ENCODE measurements at regions not wholly inside any gene's neighbourhood (a gene's known extent, or its start where the extent isn't known, plus 50 kb on each side); places are given as distances from the start of the nearest gene placed in this dataset.
A peak's percentile ranks its signal among the peaks of the same experiment; 100 is the strongest.

DNA sequence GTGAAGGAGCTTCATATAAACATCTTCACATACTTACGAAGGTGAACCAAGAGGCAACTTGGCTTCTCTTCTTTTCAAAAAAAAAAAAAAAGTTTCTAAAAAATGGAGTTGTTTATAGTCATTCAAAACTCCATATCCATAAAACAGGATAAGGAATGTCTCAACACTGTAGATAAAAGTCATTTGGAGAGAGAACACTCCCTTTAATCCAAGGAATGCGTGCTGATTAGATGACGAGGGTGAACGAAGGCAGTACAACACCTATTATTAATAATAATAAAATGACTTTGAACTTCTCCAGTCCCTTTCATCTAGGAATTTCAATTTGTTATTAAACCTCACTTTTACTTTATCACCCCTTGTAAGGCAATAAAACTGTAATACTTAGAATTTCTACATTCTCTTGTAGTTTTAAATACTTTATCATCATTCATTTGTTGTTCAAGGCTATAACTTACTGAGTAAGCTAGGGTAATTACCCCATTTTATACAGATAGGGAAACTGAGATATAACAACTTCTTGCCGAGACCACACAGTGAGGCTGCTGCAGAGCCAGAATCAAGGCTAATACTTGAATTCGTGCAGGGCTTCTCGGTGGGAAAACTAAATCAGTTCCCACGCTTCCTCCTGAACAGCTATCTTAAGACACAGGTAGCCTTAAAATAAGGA lies 377.1 kb downstream of the EFNA5 start:
- DNase-seq (ENCODE audit: low spot score), result no peak

DNA sequence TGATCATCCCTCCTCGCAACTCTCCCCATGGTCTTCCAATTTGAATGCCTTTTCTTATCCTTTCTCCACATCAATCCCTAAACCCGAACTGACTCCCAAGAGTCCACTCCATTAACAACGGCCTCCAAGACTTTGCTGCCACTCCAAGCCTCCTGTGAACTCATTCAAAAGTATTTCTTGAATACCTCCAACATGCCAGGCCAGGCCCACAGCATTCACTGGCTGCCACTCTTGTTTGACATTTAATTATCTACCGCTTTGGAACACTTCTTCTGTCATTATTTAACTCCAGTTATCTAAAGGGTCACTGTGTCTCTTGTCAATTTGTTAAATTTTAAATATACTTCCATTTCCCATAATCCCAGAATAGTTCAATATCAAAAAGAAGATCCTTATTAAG lies 378.9 kb downstream of the EFNA5 start:
- no peak for DNase-seq (ENCODE audit: low spot score)

- DNase-seq (ENCODE audit: low spot score), result no peak
These were observed 379.8 kb downstream of the EFNA5 start for GRCh38 chr5:107290780-107291398.

- DNase-seq (ENCODE audit: low spot score), result peak; percentile 18
These were observed 381.6 kb downstream of the EFNA5 start for GRCh38 chr5:107289030-107289714.

DNA sequence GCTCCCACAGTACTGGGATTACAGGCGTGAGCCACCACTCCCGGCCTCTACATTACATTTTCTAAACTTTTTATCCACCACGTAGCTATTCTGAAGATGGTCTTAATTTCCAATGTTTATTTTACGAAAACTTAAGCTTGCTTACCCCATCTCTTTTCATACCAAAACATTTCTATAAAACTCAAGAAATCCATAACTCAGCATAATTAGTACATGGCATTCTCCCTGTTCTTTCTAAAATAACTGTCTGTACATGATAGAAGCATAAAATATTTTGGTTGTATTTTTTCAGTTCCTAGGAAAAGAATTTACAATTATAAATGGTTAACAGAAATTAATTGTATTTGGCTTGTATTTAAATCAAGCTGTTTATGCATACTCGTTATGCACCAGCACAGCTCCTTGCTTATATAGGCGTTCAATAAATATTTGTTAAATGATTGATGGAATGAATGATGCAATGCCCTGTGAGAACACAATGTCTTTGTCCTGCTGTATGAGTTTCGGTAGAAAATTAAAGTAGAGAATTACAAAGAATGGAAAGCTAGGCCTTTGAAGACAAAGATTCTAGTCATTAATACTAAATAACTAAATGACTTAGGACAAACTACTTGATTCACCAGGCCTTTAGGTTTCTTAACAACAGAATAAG lies 384.2 kb downstream of the EFNA5 start:
- no peak for DNase-seq (ENCODE audit: low spot score)

DNA sequence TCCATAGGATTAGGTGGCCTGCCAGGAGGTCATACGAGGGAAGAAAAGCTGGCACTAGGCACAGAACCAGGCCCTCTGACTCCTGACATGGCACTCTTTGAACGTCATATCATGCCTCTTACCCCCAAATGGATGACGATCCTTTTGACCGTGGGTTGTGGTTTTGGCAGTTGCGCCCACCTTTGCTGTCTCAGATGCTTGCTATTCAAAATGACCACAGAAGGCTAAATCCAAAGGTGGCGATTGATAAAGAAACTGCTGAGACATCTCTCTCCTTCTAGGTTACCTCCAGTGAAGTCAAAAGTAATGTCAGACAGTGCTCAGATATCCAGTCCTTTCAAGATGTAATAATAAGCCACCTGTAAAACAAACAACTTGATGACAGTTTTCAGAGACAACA lies 385.0 kb downstream of the EFNA5 start:
- no peak for DNase-seq (ENCODE audit: low spot score)

DNA sequence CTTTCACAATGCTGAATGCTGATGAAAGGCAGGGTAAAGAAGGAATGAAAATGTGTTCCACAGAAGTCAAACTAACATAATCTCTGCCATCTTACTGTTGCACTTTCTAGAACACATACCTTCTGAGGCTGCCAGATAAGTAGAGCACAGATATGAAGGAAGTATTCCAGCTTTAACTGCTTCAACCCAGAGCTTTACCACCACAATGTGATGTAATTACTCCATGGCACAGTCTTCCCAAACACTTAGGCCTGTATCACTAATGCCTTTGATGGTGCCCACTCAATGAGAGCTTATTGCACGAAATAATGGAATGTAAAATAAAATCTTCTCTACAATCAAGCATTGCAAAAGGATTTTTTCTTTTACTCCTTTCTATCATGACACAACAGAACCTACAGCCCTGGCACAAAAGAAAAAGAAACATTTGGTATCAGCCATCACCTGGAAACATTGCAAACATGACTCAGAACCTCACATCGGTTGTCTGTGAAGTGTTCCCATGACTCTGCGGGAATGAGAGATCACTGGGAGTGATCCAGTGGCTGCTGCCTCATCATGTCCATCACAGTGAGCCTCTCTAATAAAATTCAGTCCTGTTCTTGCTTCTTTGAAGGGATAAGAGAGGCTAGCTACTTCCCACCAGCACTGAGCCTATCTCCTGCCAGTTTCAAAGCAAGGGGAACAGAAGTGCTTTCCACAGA lies 385.8 kb downstream of the EFNA5 start:
- DNase-seq (ENCODE audit: low spot score), result no peak

DNA sequence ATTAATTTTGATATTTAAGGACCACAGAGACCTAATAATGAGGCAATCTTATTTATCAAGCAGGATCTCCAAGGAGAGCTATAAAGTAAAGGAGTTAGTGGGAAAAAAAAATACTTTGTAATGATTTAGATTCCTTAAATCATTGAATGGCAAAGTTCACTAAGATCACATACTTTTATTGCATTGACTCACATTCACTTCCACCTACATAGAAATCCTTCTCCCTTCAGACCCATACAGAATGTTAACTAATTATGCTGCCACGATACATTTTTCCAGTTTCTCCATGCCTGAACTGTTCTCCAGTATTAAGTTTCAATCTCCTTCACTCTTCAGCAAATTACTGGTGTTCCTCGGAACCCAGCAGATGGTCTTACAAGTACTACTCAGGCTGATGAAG lies 388.7 kb downstream of the EFNA5 start:
- DNase-seq (ENCODE audit: low spot score), result no peak

- DNase-seq (ENCODE audit: low spot score), result no peak
These were observed 392.0 kb downstream of the EFNA5 start for GRCh38 chr5:107278774-107279173.

DNA sequence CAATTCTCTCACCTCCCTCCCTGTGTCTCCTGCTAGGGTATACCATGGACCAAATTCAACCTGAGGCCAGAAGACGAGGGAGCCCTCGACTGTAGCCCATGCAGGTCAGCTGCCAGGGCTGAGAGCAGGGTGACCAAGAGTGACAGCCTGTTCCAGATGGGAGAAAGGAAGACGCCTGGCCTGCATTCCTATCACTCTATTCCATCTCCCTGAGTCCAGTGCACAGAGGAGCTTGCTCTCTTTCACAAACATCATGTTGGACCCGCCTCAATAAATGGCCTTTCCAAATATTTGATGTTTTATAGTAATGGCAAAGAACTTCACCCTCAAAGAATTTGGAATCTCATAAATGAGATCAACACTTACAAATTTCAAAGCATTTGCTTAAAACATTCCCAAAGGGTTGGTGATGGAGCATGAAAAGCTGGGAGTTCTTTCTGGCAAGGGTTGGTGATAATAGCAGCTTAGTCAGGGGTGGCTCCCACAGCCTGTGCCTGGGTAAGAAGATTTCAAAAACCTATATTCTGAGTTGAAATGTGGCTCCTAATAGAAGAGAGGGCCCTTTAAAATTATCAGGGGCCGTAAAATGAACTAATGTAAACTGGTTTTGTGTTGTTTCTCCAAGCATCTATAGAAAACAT lies 393.1 kb downstream of the EFNA5 start:
- DNase-seq (ENCODE audit: low spot score), result no peak

DNA sequence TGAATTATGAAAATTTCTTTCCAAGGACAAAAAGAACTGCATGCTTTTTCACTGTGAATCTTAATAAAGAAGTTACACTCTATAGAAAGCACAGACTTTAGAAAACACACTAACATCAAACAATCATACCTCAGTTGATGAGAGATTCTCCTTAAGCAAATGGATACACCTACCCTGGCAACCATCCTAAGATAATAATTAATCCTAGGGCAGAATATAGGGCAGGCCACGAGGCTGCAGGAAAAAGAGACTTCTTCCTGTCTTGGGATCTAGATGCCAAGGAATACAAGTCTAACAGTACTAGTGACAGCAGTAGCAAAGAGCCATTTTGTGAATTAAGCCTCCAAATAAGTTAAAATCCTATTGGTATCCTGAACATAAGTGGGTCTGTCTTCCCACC lies 395.4 kb downstream of the EFNA5 start:
- no peak for DNase-seq (ENCODE audit: low spot score)

DNA sequence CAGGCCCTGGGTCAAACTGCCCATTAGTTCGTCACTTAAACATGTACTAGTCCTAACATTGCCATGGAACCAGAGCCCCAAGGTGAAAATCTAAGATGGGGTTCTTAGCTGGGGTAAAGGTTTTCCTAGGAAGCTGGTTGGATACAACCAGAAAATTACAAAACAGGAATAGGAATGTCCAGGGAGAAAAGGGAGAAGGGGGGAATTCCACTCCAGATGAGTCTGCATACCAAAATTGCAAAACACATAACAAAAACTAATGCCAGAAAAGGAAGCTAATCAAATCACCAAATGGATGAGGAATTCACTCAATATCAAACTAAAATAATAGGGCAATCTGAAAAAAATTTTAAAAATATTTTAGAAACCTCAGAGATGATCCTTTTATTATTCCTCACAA lies 396.2 kb downstream of the EFNA5 start:
- no peak for DNase-seq (ENCODE audit: low spot score)

DNA sequence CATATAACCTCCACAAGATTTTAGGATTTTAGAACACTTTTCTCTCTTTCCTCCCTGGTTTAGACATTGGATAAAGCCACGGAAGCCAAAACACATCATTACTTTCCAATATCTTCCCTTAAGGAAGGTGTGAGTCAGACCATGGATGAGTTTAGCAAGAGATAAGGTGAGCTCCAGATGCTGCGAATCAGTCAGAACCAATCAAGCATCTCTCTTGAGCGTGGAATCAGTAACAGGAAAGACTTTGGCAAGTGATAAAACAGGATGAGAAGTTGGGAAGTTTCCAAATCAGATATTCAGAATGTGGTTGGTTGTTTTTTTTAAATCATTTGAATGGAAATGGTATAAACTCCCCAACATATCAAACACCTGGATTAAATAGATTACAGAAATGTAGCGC lies 397.8 kb downstream of the EFNA5 start:
- no peak for DNase-seq (ENCODE audit: low spot score)

GRCh38 chr5:107272509-107272908 lies 398.2 kb downstream of the EFNA5 start:
- no peak for DNase-seq (ENCODE audit: low spot score)

DNA sequence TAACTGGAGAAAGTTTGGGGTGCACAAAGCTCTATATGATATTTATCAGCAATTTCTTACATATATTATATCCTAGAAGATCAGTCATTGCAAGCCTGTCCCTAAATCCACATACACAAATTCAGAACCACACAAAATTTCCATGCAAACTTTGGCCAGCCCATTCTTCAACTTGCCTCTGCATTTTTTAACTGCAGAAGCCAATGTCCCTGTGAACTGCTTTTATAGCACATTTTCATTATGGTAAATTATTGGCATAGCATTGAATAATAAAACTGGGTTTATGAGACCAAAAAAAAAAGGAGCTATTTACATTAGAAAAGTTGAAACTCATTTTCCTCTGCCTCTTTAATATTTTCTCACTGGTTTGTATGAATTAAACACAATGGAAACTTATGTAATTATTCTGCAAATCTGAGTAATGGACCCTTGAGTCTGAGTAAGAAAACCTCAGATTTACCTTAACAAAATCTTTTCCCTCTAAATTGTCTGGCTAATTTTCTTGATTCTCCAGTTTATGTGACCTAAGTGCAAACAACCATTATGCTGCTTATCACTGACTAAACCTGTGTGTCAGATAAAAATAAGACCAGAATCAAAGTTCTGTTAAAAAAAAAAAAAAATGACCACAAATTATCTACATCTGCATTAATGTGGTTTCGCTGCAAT lies 398.9 kb downstream of the EFNA5 start:
- no peak for DNase-seq (ENCODE audit: low spot score)

GRCh38 chr5:107270561-107270960 lies 400.2 kb downstream of the EFNA5 start:
- DNase-seq (ENCODE audit: low spot score), result no peak

DNA sequence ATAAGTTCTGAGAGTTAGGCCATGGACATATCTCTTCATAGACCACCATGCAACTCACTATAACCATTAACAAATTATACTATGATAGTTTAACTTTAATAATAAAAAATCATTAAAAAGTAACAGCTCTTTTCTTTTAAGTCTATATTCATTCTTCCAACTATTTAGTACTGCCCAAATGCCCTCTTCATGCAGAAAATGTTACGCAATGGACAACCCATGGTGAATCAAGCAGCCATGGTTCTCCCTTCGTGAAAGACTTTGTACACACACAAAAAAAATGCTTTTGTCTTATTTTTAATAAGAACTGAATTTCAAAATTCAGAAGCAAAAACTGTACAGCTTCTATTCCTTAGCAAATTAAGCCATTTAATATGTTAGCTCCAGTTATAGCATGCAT lies 401.1 kb downstream of the EFNA5 start:
- no peak for DNase-seq (ENCODE audit: low spot score)

DNA sequence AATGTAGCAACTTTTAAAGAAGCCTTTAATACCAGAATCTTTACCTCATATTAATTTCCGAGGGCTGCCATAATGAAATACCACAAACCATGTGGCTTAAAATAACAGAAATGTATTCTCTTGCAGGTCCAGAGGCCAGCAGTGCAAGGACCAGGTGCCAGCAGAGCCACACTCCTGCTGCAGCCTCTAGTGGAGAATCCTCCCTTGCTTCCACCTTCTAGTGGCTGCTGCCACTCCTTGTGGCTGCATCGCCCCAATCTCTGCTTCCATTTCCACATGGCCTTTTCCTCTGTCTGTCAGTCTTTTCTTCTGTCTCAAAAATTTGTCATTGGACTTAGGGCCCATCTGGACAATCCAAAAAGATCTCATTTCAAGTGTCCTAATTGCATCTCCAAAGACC lies 401.5 kb downstream of the EFNA5 start:
- DNase-seq (ENCODE audit: low spot score), result no peak

GRCh38 chr5:107268241-107268640 lies 402.5 kb downstream of the EFNA5 start:
- DNase-seq (ENCODE audit: low spot score), result no peak

DNA sequence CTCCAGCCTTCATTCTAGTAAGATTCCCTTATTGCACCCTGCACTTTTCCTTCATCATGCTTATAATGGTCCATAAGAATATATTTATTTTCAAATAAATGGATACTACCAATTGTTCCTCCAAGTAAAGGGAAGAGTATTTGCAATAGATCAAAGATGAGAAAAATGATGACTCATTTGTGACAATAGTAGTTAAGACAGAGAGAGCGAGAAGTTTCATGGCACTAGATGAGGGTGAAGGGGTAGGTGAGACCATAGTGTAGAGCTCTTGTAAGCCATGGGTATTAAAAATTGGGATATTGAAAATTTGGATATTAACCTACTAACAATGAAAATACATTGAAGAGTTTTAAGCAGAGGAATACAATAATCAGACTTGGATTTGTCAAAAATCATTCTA lies 404.6 kb downstream of the EFNA5 start:
- no peak for DNase-seq (ENCODE audit: low spot score)

DNA sequence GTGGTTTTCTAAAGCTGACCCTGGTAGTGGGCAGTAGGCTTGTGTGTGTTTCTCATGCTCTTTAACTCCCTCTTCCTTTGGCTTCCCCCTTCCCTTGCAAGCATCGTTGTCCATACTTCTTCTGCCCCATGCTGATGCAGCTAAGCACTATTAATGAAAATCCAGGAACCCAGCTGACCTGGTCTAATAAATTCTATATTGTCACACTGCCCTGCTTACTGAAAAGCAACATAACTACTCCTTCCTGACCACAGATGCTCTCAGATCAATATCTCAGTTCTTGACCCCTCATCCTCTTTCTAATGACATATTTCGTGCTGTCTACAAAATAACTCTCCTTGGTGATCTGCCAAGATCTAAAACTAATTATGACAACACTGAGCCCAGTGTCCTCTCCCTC lies 405.5 kb downstream of the EFNA5 start:
- DNase-seq (ENCODE audit: low spot score), result no peak

Data from pons (tissue), 1 donor.